ENCODE measurements at regions not wholly inside any gene's neighbourhood (a gene's known extent, or its start where the extent isn't known, plus 50 kb on each side); places are given as distances from the start of the nearest gene placed in this dataset.

DNA sequence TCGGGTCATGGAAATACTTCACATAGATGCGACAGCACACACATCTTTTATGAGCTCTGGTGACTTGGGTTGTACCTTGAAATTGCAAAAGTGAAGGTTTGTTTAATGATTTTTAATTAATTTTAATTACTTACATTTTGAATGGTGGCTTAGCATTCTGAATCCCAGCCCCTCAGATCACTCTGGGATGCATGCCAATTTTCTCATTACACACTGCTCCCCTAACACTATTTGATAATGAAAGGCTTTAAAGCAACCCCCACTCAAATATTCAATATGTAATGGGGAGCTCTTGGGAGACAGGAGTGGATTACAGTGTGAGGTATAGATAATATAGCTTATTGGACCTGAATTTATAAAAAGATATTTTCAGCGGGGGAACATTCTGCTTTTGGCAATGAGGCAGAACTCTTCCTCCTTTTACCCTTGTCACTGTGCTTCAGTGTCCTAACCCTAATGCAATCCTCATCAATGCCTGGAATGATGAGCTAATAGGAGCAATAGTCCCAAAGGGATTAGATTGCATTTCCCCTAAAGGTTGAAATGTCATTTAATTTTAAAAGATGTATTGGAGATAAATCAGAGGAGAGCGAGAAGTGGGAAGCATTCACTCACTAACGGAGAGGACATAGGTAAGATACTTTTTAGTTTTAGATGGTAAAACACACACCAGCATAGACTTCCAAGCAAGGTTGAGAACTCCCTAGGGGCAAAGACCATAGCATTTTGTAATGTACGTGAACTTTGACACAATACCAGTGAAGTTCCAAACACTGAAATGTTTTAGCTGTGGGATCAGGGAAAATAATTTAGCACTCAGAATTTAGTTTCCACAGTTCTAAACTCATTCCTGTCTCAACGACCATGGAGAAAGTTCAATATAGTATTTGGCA lies 384.1 kb upstream of the PLXNA2 start:
- peaks cover 0 to 2% (median 0%) of the 10 kb centered on the region in 4 donors for H3K9me3 ChIP-seq
- no peaks in the 10 kb centered on the region for H3K27me3 ChIP-seq
- TF ChIP-seq EP300 (IDR thresholded peaks at IDR 0.05) (no peak), POLR2AphosphoS5 (IDR thresholded peaks at IDR 0.05) (no peak), POLR2A (IDR thresholded peaks at IDR 0.05) (no peak)
- TF ChIP-seq, protein P1, sequence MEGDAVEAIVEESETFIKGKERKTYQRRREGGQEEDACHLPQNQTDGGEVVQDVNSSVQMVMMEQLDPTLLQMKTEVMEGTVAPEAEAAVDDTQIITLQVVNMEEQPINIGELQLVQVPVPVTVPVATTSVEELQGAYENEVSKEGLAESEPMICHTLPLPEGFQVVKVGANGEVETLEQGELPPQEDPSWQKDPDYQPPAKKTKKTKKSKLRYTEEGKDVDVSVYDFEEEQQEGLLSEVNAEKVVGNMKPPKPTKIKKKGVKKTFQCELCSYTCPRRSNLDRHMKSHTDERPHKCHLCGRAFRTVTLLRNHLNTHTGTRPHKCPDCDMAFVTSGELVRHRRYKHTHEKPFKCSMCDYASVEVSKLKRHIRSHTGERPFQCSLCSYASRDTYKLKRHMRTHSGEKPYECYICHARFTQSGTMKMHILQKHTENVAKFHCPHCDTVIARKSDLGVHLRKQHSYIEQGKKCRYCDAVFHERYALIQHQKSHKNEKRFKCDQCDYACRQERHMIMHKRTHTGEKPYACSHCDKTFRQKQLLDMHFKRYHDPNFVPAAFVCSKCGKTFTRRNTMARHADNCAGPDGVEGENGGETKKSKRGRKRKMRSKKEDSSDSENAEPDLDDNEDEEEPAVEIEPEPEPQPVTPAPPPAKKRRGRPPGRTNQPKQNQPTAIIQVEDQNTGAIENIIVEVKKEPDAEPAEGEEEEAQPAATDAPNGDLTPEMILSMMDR (IDR thresholded peaks at IDR 0.05), result no peak
- 85% methylated on average over 7 of the region's 7 CpGs for whole genome bisulfite sequencing, 2 donors
- no peak for DNase-seq
- no peaks in the 10 kb centered on the region for H3K36me3 ChIP-seq
- H3K4me1 ChIP-seq, result peaks cover 0 to 6% (median 0%) of the 10 kb centered on the region in 4 donors
- intact Hi-C loops (cut with DNase I), result no loop called here
- H3K4me3 ChIP-seq, result no peak overlapping the region
- no peak overlapping the region for H3K27ac ChIP-seq

DNA sequence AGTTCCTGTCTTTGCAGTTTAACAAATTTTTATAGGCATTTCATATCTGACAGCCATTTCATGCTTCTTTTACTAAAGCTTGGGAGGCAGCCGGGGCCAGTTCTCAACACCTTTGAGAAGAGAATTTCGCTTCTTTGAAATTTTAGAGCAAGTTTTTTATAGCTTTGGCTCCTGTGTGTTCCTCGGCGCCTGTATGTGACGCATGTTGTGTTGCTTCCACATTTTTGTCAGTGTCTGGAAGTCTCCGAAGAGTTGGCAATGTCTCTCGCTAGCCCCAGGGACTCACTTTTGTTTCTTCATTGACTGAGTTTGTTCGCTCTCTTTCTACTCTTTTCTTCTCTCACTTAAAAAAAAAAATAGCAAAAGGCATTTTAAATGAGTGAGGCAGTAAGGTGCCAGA lies 386.9 kb upstream of the PLXNA2 start:
- Histone ChIP-seq H3K27ac (peak overlapping the region in 2 of 4 donors; percentile 16 to 17), H3K9me3 (no peaks in the 10 kb centered on the region), H3K4me1 (peaks cover 0 to 6% (median 0%) of the 10 kb centered on the region in 4 donors), H3K27me3 (no peaks in the 10 kb centered on the region), H3K36me3 (no peaks in the 10 kb centered on the region), H3K4me3 (peak overlapping the region in 2 of 4 donors; percentile 6)
- DNase-seq, result no peak
- WGBS, 2 donors, result 85 to 88% methylated on average over 8 of the region's 8 CpGs
- intact Hi-C loops (cut with DNase I), result no loop called here
- TF ChIP-seq POLR2A (IDR thresholded peaks at IDR 0.05), result no peak
- TF ChIP-seq POLR2AphosphoS5 (IDR thresholded peaks at IDR 0.05), result no peak
- no peak for TF ChIP-seq EP300 (IDR thresholded peaks at IDR 0.05)
- TF ChIP-seq, protein P1 (IDR thresholded peaks at IDR 0.05), result no peak

DNA sequence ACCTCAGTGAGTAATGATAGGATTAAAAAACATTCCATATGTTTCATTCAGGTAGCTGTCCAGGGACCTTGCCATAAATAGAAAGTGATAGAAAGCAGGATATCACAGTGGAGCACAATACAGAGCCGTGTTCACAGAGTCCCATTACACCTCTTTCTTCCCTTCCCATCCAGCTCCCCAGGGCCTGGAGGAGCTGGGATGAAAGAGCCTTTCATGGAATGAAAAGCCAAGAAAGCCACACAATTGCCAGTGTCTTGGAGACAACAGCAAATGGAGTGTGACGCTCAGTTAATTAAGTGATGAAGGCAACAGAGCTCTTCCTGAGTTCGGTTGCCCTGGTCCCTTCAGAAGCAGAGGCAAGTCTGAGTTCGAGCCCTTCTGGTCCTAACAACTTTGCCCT lies 387.3 kb upstream of the PLXNA2 start:
- no peak for DNase-seq
- 72 to 79% methylated on average over 4 of the region's 4 CpGs for WGBS, 2 donors

DNA sequence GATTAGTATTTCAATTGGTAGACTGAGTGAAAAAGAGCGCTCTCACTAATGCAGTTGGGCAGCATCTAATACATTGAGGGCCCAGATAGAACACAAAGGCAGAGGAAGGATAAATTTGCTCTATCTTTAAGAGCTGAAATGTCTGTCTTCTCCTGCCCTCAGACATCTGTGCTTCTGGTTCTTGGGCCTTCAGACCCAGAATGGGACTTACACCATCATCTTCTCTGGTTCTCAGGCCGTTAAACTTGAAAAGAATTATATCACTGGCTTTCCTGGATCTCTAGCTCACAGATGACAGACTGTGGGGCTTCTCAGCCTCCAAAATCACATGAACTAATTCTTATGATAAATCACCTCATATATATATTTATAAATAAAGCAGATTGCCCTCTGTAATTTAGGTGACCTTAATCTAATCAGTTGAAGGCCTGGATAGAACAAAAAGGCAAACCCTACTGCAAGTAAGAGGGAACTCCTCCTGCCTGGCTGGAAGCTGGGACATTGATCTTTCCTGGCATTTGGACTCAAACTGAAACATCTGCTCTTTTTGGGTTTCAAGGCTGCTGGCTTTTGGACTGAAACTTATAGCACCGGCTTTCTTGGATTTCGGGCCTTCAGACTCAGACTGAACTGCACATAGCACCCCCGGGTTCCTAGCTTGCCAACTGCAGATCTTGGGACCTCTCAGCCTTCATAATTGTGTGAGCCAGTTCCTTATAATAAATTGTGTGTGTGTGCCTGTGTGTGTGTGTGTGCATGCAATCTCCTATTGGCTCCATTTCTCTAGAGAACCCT lies 390.4 kb upstream of the PLXNA2 start:
- H3K27me3 ChIP-seq, result no peaks in the 10 kb centered on the region
- TF ChIP-seq, protein P1 (IDR thresholded peaks at IDR 0.05), result no peak
- TF ChIP-seq POLR2A (IDR thresholded peaks at IDR 0.05) (no peak), EP300 (IDR thresholded peaks at IDR 0.05) (no peak), POLR2AphosphoS5 (IDR thresholded peaks at IDR 0.05) (no peak)
- 84 to 86% methylated on average over 5 of the region's 5 CpGs for WGBS, 2 donors
- DNase-seq, result no peak
- no peaks in the 10 kb centered on the region for H3K36me3 ChIP-seq
- intact Hi-C loops (cut with DNase I), result no loop called here
- H3K27ac ChIP-seq, result no peak overlapping the region
- H3K9me3 ChIP-seq, result no peaks in the 10 kb centered on the region
- H3K4me3 ChIP-seq, result no peak overlapping the region
- H3K4me1 ChIP-seq, result peaks cover 0 to 6% (median 0%) of the 10 kb centered on the region in 4 donors

More for the DNA sequence above, 387.3 kb upstream of the PLXNA2 start:
- intact Hi-C loops (cut with DNase I), result no loop called here
- no peaks in the 10 kb centered on the region for H3K36me3 ChIP-seq
- peak overlapping the region in 2 of 4 donors; percentile 16 to 17 for H3K27ac ChIP-seq
- no peaks in the 10 kb centered on the region for H3K9me3 ChIP-seq
- TF ChIP-seq POLR2AphosphoS5 (IDR thresholded peaks at IDR 0.05), result no peak
- no peak for TF ChIP-seq EP300 (IDR thresholded peaks at IDR 0.05)
- TF ChIP-seq, protein P1 (IDR thresholded peaks at IDR 0.05), result no peak
- TF ChIP-seq POLR2A (IDR thresholded peaks at IDR 0.05), result no peak
- H3K27me3 ChIP-seq, result no peaks in the 10 kb centered on the region
- peak overlapping the region in 2 of 4 donors; percentile 6 for H3K4me3 ChIP-seq
- peaks cover 0 to 6% (median 0%) of the 10 kb centered on the region in 4 donors for H3K4me1 ChIP-seq

Data from sigmoid colon (tissue), 6 donors.